OCI-M2 (cell line): ENCODE measurements at regions not wholly inside any gene's neighbourhood (a gene's known extent, or its start where the extent isn't known, plus 50 kb on each side); places are given as distances from the start of the nearest gene placed in this dataset.
"Not testable (repeated sequence)": the region's sequence is repeated elsewhere in the genome, so short reads cannot be mapped to it uniquely, and the experiment has no call there.

Source experiments
- DNase-seq: peaks from one replicate; lab custom pipeline; 2025; ENCODE audit not compliant: unreplicated experiment; lab: John Stamatoyannopoulos, UW

DNA sequence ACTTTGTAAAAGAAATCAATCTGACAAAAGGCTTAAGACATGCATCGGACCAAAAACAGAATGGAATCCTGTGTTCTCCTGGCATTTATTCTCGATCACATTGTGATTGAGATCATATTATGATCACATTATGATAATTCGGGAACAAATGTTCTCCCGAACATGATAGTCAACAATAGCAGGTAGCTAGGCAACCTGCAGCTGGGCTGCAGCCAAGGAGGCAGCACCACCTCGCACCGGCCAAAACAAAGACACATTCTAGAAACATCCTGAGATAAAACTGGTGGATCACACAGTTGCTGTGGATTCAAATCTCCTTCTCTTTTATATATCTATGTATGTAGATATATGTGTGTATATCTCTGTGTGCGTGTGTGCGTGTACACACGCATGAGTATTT is 480.6 kb upstream of the CYLC2 start:
- DNase-seq, result no peak

DNA sequence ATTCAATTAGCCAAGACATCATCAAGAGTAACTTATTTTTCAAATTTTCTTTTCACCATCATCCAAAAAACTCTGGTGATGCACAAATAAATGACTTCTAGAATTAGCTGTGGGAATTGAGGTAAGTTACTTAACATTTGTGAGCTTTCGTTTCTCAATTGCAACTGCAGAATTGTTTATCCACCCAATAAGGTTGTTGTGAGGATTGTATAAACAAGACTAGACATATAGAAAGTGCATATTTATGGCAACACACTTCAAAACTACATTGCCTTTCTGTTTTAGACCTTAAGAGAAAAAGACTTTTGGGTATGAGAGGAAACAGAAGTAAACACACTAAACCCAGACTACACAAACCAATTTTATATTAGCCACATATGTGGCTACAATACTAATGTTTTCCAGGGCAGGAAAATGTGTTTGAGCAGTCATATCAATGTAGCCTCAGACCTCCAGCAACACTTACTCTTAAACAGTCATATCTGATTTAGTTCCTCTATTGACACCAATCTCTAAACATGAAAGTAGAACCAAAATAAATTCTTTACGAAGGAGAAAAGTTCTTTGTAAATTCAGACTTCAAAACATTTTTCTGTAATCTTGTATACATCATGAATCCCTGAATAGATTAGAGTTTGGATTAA is 488.0 kb upstream of the CYLC2 start:
- DNase-seq, result no peak

DNA sequence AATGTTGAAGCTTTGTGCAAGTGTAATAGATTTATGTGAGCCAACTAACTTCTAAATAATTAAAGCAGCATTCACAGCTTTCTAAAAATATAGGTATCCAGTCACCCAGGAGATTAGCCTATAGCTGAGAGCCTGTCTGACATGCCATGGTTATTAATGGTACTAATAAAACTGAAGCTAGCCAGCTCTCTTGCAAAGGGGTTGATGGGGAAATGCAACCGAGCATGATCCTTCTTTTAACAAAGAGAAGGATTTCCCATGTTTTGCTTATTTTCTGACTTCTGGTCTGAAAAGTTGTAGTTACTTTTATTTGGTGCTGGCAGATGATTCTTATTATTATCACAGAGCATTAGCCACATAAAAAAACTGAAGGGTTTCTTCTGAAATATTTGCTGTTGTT is 488.7 kb upstream of the CYLC2 start:
- DNase-seq, result no peak

DNA sequence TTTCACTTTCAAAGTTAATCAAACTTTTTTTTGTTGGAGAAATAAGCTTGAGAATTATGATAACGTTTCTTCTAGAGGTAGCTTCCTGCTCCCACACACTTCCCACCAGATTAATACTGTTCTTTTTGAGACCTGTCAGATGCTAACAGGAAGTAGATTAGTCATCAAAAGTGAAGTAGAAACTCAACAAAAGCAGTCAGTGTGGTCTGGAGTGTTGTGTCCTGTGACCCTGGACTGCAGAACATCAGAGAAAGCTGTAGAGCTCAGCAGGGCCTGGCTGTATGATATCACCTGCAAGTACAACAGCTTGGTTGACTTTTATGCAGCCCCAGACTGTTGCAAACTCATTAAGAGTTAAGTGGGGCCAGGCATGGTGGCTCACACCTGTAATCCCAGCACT is 495.7 kb upstream of the CYLC2 start:
- no peak for DNase-seq

DNA sequence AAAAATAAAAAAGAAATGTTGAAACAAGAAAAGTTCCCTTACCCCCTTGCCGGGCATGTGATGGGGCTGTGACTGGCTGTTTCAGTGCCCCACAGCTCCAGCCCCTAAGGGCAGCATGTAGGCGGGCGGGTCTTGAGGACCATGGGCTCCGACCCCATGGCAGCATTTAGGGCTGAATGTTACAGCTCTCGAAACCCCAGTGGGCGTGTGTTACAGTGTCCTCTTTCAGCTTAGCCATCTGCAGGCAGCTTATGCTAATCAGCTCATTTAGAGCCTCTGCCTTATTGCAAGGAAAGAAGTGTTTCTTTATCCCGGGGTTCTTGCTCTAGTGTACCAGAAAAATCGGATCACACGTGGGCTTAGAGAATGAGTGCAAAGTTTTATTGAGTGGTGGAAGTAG is 497.4 kb upstream of the CYLC2 start:
- no peak for DNase-seq

DNA sequence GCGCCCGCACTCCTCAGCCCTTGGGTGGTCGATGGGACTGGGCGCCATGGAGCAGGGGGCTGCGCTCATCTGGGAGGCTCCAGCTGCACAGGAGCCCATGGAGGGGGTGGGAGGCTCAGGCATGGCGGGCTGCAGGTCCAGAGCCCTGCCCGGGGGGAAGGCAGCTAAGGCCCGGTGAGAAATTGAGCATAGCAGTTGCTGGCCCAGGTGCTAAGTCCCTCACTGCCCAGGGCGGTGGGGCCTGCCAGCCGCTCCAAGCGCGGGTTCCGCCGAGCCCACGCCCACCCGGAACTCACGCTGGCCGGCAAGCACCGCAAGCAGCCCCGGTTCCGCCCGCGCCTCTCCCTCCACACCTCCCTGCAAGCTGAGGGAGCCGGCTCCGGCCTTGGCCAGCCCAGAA is 508.2 kb upstream of the CYLC2 start:
- not testable (repeated sequence) for DNase-seq

DNA sequence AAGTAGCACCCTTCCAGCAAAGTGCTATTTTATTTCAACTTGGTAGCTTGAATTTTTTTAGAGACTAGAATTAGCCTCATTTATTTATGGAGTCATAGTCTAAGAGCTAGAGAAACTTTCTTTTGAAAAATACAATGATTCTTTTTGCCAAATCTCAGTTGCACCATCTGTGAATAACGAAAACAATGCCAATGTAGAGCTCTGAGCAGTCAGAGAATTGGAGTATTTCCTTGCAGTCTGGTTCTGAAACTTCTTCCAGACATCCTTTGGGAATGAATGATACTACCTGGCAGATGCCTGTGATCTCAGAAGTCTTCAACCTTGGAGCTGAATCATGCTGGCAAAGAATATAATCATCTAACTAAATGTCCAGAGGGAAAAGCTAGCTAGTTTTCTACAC is 511.5 kb upstream of the CYLC2 start:
- DNase-seq, result no peak

DNA sequence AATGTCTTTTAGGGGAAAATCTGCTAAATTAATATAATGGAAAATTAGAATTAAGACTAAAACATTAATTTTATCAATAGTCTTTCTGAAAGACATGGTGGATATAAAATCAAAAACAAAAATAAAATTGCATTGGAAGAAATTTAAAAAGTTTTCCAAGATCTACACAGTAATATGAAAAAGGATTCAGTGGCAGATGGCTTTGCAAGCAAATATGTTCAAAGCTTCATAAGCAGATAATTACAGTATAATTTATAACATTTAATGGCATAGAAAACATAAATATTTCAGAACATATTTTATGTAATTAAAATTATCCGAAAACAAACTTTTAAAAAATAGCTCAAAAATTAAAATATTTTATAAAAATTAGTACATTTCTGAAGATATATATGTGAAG is 512.4 kb upstream of the CYLC2 start:
- no peak for DNase-seq

DNA sequence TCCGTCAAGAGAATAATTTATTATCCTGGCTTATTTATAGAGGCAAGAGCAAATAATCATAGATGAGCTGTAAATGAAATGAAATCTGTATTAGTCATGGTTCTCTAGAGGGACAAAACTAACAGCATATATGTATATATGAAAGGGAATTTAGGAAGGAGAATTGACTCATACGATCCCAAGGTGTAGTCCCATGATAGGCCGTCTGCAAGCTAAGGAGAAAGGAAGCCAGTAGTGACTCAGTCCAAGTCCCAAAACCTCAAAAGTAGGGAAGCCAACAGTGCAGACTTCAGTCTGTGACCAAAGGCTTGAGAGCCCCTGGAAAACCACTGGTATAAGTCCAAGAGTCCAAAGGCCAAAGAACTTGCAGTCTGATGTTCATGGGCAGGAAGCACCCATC is 515.9 kb upstream of the CYLC2 start:
- DNase-seq, result no peak

DNA sequence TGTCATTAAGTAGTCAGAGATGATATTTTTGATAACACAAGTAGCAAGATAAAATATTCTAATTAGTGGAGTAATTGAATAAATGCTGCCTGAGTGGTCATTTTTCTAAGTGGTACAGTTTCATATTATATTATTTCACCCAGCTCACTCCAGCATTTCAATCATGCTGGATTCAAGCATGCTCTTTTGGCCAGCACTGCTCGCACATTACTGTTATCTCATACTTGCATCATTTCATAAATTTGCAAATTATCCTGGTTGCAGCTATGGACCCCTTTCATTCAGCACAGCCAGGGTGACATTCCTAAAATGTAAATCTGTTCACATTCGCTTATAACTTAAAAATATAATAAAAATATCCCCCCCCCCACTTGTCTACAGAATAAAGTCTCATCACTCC is 520.8 kb upstream of the CYLC2 start:
- DNase-seq, result no peak

DNA sequence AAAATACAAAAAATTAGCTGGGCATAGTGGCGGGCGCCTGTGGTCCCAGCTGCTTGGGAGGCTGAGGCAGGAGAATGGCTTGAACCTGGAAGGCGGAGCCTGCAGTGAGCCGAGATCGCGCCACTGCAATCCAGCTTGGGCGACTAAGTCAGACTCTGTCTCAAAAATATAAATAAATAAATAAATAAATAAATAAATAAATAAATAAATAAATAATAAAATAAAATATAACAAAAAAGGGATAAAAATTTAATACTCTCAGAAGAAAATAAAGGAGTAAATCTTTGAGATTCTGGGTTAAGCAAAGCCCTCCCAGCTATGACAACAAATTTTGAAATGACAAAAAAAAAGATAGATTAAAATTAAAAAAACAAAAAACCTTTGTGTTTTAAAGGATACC is 525.7 kb upstream of the CYLC2 start:
- DNase-seq, result not testable (repeated sequence)

DNA sequence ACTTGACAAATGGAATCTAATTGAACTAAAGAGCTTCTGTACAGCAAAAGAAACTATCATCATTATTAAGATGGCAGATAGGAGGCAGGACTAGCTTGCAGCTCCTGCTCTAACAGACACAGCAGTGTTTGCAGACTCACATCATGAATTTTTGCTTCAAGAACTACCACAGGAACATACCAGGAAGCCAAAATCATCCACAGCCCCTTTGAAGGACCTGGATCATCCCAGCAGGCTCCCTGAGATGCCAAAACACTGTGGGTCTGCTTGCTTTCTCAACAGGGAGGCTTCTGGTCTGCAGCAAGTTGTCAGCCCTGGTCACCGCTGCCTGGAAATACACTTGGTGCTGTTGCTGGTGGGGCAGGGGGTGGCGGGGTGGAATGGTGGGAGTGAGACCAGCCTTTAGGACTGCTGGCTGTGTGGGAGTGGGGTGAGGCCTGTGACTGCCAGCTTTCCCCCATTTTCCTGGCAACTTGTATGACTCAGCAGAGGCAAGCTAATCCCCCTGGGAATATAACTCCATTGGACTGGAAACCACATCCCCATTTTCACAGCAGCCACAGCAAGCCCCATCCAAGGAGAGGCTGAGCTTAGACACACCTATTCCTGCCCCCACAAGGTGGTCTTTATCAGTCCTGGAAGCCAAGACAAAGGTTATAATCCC is 533.8 kb upstream of the CYLC2 start:
- no peak for DNase-seq

DNA sequence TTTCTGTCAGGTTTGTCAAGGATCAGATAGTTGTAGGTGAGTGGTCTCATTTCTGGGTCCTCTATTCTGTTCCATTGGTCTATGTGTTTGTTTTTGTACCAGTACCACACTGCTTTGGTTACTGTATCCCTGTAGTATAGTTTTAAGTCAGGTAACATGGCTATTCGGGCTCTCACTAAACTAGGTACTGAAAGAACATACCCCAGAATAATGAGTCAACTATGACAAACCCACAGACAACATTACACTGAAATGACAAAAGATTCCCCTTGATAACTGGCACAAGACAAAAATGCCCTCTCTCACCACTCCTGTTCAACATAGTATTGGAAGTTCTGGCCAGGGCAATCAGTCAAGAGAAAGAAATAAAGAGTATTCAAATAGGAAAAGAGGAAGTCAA is 535.3 kb upstream of the CYLC2 start:
- no peak for DNase-seq

DNA sequence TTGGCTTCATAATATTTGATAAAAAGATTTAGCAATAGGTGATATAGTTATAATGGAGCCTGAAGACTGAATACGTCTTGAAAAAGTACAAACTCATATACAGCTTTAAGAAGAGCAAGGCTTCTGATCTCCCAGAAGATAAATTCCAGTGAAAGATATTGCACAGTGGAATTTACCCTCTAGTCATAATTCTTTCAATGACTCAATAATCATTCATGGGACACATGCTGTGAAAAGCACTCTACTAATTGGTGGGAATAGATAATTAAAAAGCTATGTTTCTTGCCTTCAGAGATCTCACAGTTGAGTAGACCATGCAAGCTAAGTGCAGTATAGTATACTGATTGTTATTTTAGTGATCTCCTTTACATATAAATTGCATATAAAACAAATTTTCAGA is 538.6 kb upstream of the CYLC2 start:
- DNase-seq, result no peak

DNA sequence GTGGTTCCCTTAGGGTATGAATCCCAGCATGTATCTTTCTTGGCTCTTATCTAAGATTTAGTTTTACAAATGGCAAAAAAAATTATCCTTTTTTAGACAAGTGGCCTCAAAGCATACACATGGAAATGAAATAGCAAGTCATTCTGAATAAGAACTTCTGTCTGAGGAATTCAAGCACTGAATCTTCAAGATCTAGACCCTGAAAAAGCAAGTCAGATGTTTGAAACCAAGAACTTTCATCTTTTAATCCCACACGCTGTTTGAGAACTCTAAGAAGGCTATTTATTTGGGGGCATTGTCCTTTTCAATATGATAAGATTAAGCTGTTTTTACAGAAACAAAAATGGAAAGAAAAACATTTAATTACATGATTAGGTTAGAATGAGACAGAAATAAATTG is 549.2 kb upstream of the CYLC2 start:
- no peak for DNase-seq

DNA sequence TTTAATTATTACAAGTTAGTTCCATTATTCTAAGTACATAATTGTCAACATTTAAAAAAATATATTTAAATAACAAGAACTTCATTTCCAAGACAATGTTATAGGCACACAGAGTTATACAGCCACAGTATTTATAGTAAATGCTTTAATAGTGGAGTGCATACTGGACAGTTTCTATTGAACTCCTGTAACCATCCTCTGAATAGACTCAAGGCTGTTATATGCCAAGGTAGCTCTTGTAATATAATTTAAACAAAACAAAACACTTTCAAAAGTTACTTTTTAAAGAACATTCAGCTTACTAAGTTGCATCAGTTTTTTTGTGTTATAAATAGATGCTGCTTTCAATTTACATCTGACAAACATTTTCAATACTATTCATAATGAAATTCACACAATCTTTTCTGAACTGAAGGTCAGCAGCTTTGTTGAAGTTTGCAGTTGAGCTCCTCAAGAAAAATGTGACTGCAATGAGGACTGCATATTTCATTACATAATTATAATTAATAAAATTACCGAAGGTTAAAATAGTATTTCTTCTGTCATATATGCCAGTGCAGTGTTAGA is 549.9 kb upstream of the CYLC2 start:
- no peak for DNase-seq

DNA sequence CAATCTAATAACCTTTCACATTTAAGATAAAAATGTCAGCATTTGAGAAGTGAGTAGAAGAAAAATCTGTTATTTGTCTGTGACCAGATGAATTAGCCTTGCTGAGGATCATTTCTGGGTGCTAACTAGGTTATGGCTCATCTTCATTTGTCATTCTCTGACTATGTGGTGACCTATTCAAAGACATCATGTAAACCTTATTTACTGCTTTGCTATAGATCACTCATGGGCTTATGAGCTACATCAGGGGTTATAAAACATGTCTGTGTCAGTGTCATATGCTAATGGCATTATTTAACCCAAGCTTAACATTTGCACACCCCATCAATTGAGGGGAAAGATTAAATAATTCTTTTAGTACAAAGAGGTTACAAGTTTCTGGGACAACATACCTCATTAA is 555.5 kb upstream of the CYLC2 start:
- no peak for DNase-seq

DNA sequence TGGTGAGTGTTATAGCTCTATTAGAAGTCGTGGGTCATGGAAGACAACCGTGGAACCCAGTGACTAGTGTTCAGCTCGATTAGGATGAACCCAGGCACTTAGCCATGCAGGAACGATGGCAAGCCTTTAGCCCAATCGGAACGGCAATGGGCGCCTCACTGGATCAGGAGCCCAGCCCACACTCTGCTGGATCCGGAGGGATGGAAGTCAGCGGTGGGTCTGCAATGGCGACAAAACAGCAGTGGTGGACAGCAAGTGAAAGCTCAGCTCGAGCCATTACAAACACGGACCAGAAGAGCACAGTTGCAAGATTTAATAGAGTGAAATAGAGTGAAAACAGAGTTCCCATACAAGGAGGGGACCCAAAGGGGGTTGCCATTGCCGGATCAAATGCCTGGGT is 558.5 kb upstream of the CYLC2 start:
- not testable (repeated sequence) for DNase-seq

DNA sequence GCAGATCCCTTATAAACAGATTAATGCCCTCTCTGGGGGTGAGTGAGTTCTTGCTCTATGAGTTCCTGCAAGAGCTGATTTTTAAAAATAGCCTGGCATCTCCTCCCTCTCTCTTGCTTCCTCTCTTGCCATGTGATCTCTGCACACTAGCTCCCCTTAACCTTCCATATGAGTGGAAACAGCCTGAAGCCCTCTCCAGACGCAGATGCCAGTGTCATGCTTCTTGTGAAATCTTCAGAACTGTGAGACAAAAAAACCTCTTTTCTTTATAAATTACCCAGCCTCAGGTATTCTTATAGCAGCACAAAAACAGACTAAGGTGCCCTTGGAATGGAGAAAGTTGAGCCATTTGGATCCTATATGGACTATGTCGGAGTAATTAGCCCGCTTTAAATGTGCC is 559.7 kb upstream of the CYLC2 start:
- DNase-seq, result no peak

DNA sequence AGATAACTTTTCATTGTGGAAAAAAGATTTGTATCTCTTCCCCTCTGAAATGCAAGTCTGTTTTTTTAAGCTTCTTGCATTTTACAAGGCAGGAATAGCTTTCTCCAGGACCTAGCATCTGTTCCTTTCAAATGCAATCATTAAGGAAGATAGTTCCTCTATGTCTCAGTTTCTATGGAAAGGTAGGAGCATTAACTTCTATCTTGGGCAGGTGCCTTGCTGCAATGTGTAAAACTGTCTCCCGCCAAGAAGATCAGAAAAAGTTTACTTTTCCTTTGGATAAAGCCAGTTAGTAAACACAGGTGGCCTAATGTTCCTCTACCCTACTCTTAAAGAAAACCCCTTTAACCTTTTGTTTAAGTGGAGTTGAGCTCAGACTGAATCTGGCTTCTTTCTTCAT is 560.6 kb upstream of the CYLC2 start:
- DNase-seq, result no peak

DNA sequence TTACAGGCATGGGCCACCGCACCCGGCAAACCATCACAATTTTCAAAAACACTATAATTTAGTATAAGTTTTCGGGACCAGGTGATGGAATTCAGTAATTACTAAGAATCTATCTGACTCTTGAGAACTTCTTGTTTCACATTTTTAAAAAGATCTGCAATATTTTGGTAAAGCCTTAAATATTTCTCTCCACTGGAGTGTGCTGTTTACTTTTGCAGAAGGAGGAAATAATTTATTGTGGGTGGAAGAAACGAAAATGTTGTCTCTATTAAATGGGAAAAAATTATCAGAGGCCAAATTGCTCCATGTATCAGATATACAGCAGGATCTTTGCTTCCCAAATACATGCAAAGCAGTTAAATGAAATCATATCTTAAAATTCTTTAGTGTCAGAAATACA is 566.8 kb upstream of the CYLC2 start:
- no peak for DNase-seq

DNA sequence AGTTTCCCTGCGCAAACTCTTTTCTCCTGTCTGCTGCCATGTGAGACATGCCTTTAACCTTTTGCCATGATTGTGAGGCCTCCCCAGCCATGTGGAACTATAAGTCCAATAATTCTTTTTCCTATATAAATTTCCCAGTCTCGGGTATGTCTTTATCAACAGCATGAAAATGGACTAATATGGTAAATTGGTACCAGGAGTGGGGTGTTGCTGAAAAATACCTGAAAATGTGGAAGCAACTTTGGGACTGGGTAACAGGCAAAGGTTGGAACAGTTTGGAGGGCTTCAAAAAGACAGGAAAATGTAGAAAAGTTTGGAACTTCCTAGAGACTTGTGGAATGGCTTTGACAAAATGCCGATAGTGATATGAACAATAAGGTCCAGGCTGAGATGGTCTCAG is 578.9 kb upstream of the CYLC2 start:
- not testable (repeated sequence) for DNase-seq
